ENCODE measurements at regions not wholly inside any gene's neighbourhood (a gene's known extent, or its start where the extent isn't known, plus 50 kb on each side); places are given as distances from the start of the nearest gene placed in this dataset.

DNA sequence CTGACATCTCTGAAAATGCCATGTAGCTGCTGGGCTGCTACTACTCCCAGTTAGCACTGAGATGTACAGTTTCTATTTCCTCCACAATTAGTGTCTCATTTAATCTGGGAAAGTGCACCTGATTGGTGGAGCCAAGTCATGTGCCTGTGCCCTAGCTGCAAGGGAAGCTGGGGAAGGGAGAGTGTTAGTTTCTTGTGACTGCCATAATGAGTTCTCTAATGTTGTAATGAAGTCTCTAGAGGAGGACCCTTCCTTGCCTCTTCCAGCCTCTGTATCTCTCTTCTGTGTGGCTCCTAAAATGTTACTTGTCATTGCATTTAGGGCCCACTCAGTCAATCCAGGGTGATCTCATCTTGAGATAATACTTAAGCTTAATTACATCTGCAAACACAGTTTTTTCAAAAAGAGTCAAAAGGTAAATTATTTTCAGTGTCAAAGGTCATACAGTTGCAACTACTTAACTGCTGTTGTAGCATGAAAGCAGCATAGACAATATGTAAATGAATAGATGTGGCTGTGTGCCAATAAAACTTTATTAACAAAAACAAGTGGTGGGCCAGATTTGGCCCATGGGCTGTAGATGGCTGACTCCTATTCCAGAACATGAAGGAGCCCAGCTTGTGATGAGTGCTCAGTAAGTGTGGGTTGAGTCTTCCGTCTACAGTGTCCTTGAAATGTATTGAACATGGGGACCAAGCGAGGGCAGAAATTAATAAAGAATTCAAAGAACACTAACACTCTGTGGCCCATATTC lies 137.2 kb upstream of the MAP1LC3B2 start:
- TF ChIP-seq POLR2A (IDR thresholded peaks at IDR 0.05) (no peak), POLR2AphosphoS5 (IDR thresholded peaks at IDR 0.05) (no peak)
- TF ChIP-seq, protein P1, sequence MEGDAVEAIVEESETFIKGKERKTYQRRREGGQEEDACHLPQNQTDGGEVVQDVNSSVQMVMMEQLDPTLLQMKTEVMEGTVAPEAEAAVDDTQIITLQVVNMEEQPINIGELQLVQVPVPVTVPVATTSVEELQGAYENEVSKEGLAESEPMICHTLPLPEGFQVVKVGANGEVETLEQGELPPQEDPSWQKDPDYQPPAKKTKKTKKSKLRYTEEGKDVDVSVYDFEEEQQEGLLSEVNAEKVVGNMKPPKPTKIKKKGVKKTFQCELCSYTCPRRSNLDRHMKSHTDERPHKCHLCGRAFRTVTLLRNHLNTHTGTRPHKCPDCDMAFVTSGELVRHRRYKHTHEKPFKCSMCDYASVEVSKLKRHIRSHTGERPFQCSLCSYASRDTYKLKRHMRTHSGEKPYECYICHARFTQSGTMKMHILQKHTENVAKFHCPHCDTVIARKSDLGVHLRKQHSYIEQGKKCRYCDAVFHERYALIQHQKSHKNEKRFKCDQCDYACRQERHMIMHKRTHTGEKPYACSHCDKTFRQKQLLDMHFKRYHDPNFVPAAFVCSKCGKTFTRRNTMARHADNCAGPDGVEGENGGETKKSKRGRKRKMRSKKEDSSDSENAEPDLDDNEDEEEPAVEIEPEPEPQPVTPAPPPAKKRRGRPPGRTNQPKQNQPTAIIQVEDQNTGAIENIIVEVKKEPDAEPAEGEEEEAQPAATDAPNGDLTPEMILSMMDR (IDR thresholded peaks at IDR 0.05) = no peak

Measured in breast epithelium (tissue), 3 donors.